Panc1 (cell line): ENCODE measurements at regions not wholly inside any gene's neighbourhood (a gene's known extent, or its start where the extent isn't known, plus 50 kb on each side); places are given as distances from the start of the nearest gene placed in this dataset.

ENCODE experiments used
- ATAC-seq: fragments of 200-7000 bp; cut with Tn5 transposase; 2 replicates; pipeline ENCODE4 v1.9.1; 2020; ENCODE audit warnings: mild to moderate bottlenecking, moderate library complexity
- BruUV-seq: library from RNA; stranded (reverse); fragments of 400-500 nt; replicated peaks from 2 replicates; lab custom pipeline; 2021; lab: Mats Ljungman, UMichigan
- CTCF ChIA-PET: fragments of 300-600 bp; sonication (Branson Sonifier 250); formaldehyde crosslinking; loops from one replicate; lab custom pipeline; 2022; ENCODE audit warnings: antibody characterized with exemption; lab: Charles Lee
- POLR2A ChIA-PET: fragments of 300-600 bp; sonication (Branson Sonifier 250); formaldehyde crosslinking; loops from one replicate; lab custom pipeline; 2022; ENCODE audit warnings: antibody characterized with exemption; lab: Charles Lee
- DNase-seq: peaks from one replicate; pipeline ENCODE4 v3.0.0-alpha.2; 2010; ENCODE audit warnings: low read depth, low spot score
- H3K27ac ChIP-seq: 2 replicates; pipeline ENCODE4 v1.5.1; 2011; ENCODE audit warnings: mild to moderate bottlenecking, low read length, inconsistent platforms
- H3K27me3 ChIP-seq: fragments of 200-500 bp; sonication (Bioruptor generic); 2 replicates; pipeline ENCODE4 v1.6.0; 2014; ENCODE audit warnings: low read length, inconsistent platforms; ENCODE audit not compliant: control insufficient read depth, insufficient read depth
- H3K36me3 ChIP-seq: fragments of 200-500 bp; sonication (Bioruptor generic); 2 replicates; pipeline ENCODE4 v1.5.1; 2014; ENCODE audit warnings: inconsistent platforms, mild to moderate bottlenecking, low read length, moderate library complexity; ENCODE audit not compliant: control insufficient read depth, insufficient read depth
- H3K4me1 ChIP-seq: 2 replicates; pipeline ENCODE4 v1.5.1; 2011; ENCODE audit warnings: inconsistent platforms, mild to moderate bottlenecking, low read length, moderate library complexity; ENCODE audit not compliant: control insufficient read depth, insufficient read depth
- H3K4me3 ChIP-seq, 2 experiments: 2 replicates each; pipeline ENCODE4 v1.5.1; 2011 to 2012; ENCODE audit warnings: low read depth in 2 of 2, low read length in 2 of 2, mild to moderate bottlenecking in 2 of 2, inconsistent platforms in 1 of 2, moderate library complexity in 1 of 2
- H3K9me3 ChIP-seq: fragments of 200-500 bp; sonication (Bioruptor generic); 2 replicates; pipeline ENCODE4 v1.5.1; 2014; ENCODE audit warnings: low read depth, mild to moderate bottlenecking, inconsistent platforms, low read length, moderate library complexity; ENCODE audit not compliant: control insufficient read depth, insufficient read depth
- CTCF ChIP-seq: fragments of 450-650 bp; IDR thresholded peaks from 2 replicates; pipeline ENCODE4 v1.5.1; 2017; ENCODE audit warnings: mild to moderate bottlenecking
- POLR2AphosphoS5 ChIP-seq: IDR thresholded peaks from 2 replicates; pipeline ENCODE4 v1.6.1; 2012; ENCODE audit warnings: mild to moderate bottlenecking, low read depth, low read length, moderate library complexity
- REST ChIP-seq, 2 experiments: IDR thresholded peaks; 2 replicates each; pipeline ENCODE4 v1.6.1; 2011 to 2012; ENCODE audit warnings: low read depth in 2 of 2, control low read depth in 1 of 2, low read length in 1 of 2, mild to moderate bottlenecking in 1 of 2, moderate library complexity in 1 of 2; ENCODE audit not compliant: insufficient read depth in 1 of 2
- SIN3A ChIP-seq: IDR thresholded peaks from 2 replicates; pipeline ENCODE4 v1.6.1; 2012; ENCODE audit warnings: low read depth, mild to moderate bottlenecking, low read length, moderate library complexity, borderline replicate concordance; ENCODE audit not compliant: insufficient read depth
- TCF7L2 ChIP-seq: IDR thresholded peaks from 2 replicates; pipeline ENCODE4 v1.6.1; 2011; ENCODE audit warnings: mild to moderate bottlenecking, low read depth, low read length, inconsistent platforms
- in situ Hi-C: cut with HindIII; loops from 2 replicates; pipeline ENCODE4 v1.10.0; 2016; ENCODE audit warnings: low sequenced_read_pairs, low pct_unique_long_range_greater_than_20kb
- intact Hi-C: fragments of 100-400 bp; cut with micrococcal nuclease; formaldehyde crosslinking; loops from one replicate; pipeline ENCODE4 v1.10.0; 2022; ENCODE audit not compliant: unreplicated experiment

GRCh38 chr2:155350783-155351580 lies 652.5 kb downstream of the KCNJ3 start:
- DNase-seq (no peak), ATAC-seq (no peak)
- BruUV-seq, result no TSS peak
- Histone ChIP-seq H3K27me3 (no peaks in the 10 kb centered on the region), H3K4me1 (no peaks in the 10 kb centered on the region), H3K9me3 (no peaks in the 10 kb centered on the region), H3K36me3 (no peaks in the 10 kb centered on the region), H3K4me3 (no peak overlapping the region), H3K27ac (no peak overlapping the region)
- in situ Hi-C loops (no loop called here), intact Hi-C loops (no loop called here)
- TF ChIP-seq REST (IDR thresholded peaks at IDR 0.05; ENCODE audit: insufficient read depth in 1 of 2, low read depth in 2 of 2, low read length in 1 of 2), result no peak
- no peak for TF ChIP-seq SIN3A
- TF ChIP-seq TCF7L2, result no peak
- TF ChIP-seq POLR2AphosphoS5, result no peak
- no peak for TF ChIP-seq CTCF
- ChIA-PET CTCF (no interaction called here), POLR2A (no interaction called here)

GRCh38 chr2:155332016-155332415 lies 633.5 kb downstream of the KCNJ3 start:
- no peak for TF ChIP-seq TCF7L2
- TF ChIP-seq REST (IDR thresholded peaks at IDR 0.05; ENCODE audit: insufficient read depth in 1 of 2, low read depth in 2 of 2, low read length in 1 of 2), result no peak
- TF ChIP-seq SIN3A, result no peak
- TF ChIP-seq POLR2AphosphoS5, result no peak
- no peak for TF ChIP-seq CTCF
- in situ Hi-C loops (no loop called here), intact Hi-C loops (no loop called here)
- BruUV-seq, result no TSS peak
- ChIA-PET POLR2A (no interaction called here), CTCF (no interaction called here)
- ATAC-seq (no peak), DNase-seq (no peak)
- Histone ChIP-seq H3K36me3 (no peaks in the 10 kb centered on the region), H3K4me3 (no peak overlapping the region), H3K27me3 (no peaks in the 10 kb centered on the region), H3K4me1 (no peaks in the 10 kb centered on the region), H3K27ac (no peak overlapping the region), H3K9me3 (no peaks in the 10 kb centered on the region)
